Large intestine (tissue), 3 donors: ENCODE measurements at regions not wholly inside any gene's neighbourhood (a gene's known extent, or its start where the extent isn't known, plus 50 kb on each side); places are given as distances from the start of the nearest gene placed in this dataset.

Experiments
- DNase-seq, 2 donors: peaks; one replicate each; pipeline versions ENCODE4 v3.0.0 to v3.0.0-alpha.2; 2013
- H3K27ac ChIP-seq: one replicate; pipeline ENCODE4 v1.5.1; 2013; ENCODE audit warnings: low read length
- H3K27me3 ChIP-seq: 2 replicates; pipeline ENCODE4 v1.6.1; 2013; ENCODE audit warnings: low read length; ENCODE audit not compliant: control insufficient read depth, insufficient read depth
- H3K36me3 ChIP-seq: 2 replicates; pipeline ENCODE4 v1.6.1; 2013; ENCODE audit warnings: low read length; ENCODE audit not compliant: control insufficient read depth, insufficient read depth
- H3K4me1 ChIP-seq: one replicate; pipeline ENCODE4 v1.6.1; 2013; ENCODE audit warnings: low read length; ENCODE audit not compliant: control insufficient read depth, insufficient read depth
- H3K4me3 ChIP-seq: one replicate; pipeline ENCODE4 v1.5.1; 2013; ENCODE audit warnings: low read length
- H3K9me3 ChIP-seq: one replicate; pipeline ENCODE4 v1.6.1; 2013; ENCODE audit warnings: mild to moderate bottlenecking, low read depth, low read length, moderate library complexity; ENCODE audit not compliant: control insufficient read depth
- WGBS: methylation state at CpG from one replicate; pipeline ENCODE4 v1.1.5; 2013; ENCODE audit warnings: low lambda C conversion rate; ENCODE audit not compliant: insufficient coverage; 5-methylcytosine and 5-hydroxymethylcytosine counted together

- no peak overlapping the region for H3K27ac ChIP-seq
- H3K4me1 ChIP-seq: peaks cover 13% of the 10 kb centered on the region
- DNase-seq: no peak
- 80% methylated on average over 2 of the region's 13 CpGs for WGBS
- peaks cover 10% of the 10 kb centered on the region for H3K27me3 ChIP-seq
- H3K36me3 ChIP-seq: no peaks in the 10 kb centered on the region
- no peak overlapping the region for H3K4me3 ChIP-seq
- H3K9me3 ChIP-seq: no peaks in the 10 kb centered on the region
Measured at GRCh38 chr9:38229504-38230155, 160.6 kb upstream of the SHB start.

- Histone ChIP-seq H3K4me1 (peaks cover 8% of the 10 kb centered on the region), H3K9me3 (no peaks in the 10 kb centered on the region), H3K36me3 (no peaks in the 10 kb centered on the region), H3K4me3 (no peak overlapping the region), H3K27ac (no peak overlapping the region), H3K27me3 (peaks cover 10% of the 10 kb centered on the region)
- no peak for DNase-seq
- no CpG with 5 or more reads among the region's 5 CpGs for WGBS
Measured at GRCh38 chr9:38229104-38229500, 160.1 kb upstream of the SHB start.

- H3K27me3 ChIP-seq: peaks cover 10% of the 10 kb centered on the region
- H3K27ac ChIP-seq: no peak overlapping the region
- no peak overlapping the region for H3K4me3 ChIP-seq
- H3K36me3 ChIP-seq: no peaks in the 10 kb centered on the region
- WGBS: 33% methylated on average over 2 of the region's 13 CpGs
- H3K9me3 ChIP-seq: no peaks in the 10 kb centered on the region
- peaks cover 2% of the 10 kb centered on the region for H3K4me1 ChIP-seq
- no peak for DNase-seq
Measured at GRCh38 chr9:38228331-38229103, 159.5 kb upstream of the SHB start.

DNA sequence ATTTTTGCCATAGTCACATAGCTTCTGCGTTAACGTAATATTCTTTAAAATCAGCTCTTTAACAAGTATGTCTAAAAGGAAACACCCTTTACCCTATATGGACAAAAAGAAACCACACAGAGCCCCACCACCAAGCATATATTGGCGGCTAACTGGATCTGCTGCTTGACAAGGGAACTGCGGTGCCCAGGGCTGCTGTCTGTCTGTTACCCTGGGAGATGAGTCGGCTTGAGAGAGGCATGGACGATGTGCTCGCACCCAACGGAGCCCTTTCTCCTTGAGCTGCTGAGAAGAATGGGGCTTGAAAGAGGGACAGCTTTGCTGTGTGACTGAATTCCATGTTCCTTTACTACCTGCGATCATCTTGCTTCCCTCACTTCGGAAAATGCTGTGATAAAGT, 158.6 kb upstream of the SHB start:
- Histone ChIP-seq H3K9me3 (no peaks in the 10 kb centered on the region), H3K4me1 (no peaks in the 10 kb centered on the region), H3K36me3 (no peaks in the 10 kb centered on the region), H3K4me3 (no peak overlapping the region), H3K27me3 (peaks cover 10% of the 10 kb centered on the region), H3K27ac (no peak overlapping the region)
- WGBS: no CpG with 5 or more reads among the region's 10 CpGs
- DNase-seq: no peak

- WGBS: no CpG with 5 or more reads among the region's 12 CpGs
- peak; percentile 67 to 69 for DNase-seq
- Histone ChIP-seq H3K27me3 (peaks cover 10% of the 10 kb centered on the region), H3K36me3 (no peaks in the 10 kb centered on the region), H3K9me3 (no peaks in the 10 kb centered on the region), H3K27ac (no peak overlapping the region), H3K4me3 (no peak overlapping the region), H3K4me1 (no peaks in the 10 kb centered on the region)
Measured at GRCh38 chr9:38227061-38227540, 158.1 kb upstream of the SHB start.

- DNase-seq: peak in 1 of 2 donors; percentile 18
- Histone ChIP-seq H3K27ac (no peak overlapping the region), H3K9me3 (no peaks in the 10 kb centered on the region), H3K27me3 (peaks cover 10% of the 10 kb centered on the region), H3K36me3 (no peaks in the 10 kb centered on the region), H3K4me3 (no peak overlapping the region), H3K4me1 (no peaks in the 10 kb centered on the region)
- WGBS: no CpG with 5 or more reads among the region's 11 CpGs
Measured at GRCh38 chr9:38226491-38226951, 157.5 kb upstream of the SHB start.

DNA sequence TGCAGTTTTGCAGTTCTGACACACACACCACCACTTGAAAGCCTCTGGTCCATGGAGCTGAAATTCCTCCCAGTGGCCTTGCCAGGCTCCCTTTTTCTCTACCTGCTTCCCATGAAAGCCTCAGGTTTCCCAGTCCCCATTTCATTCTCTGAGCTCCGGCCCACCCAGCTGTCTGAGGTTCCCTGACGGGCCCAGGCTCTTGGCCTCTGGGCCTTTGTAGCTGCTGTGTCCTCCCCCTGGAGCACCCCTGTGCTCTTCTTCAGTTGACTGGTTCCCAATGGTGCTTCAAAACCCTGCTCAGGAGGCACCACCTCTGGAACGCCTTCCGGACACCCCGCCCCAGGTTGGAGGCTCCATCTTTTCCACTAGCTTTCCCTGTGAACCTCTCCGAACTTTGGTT, 155.9 kb upstream of the SHB start:
- H3K27ac ChIP-seq: no peak overlapping the region
- no peaks in the 10 kb centered on the region for H3K4me1 ChIP-seq
- DNase-seq: no peak
- H3K36me3 ChIP-seq: no peaks in the 10 kb centered on the region
- H3K27me3 ChIP-seq: peaks cover 10% of the 10 kb centered on the region
- no peaks in the 10 kb centered on the region for H3K9me3 ChIP-seq
- no CpG with 5 or more reads among the region's 6 CpGs for WGBS
- H3K4me3 ChIP-seq: no peak overlapping the region

- H3K27me3 ChIP-seq: no peaks in the 10 kb centered on the region
- H3K4me3 ChIP-seq: no peak overlapping the region
- H3K4me1 ChIP-seq: no peaks in the 10 kb centered on the region
- H3K36me3 ChIP-seq: no peaks in the 10 kb centered on the region
- no peaks in the 10 kb centered on the region for H3K9me3 ChIP-seq
- WGBS: no CpG with 5 or more reads among the region's 1 CpG
- no peak for DNase-seq
- H3K27ac ChIP-seq: no peak overlapping the region
Measured at GRCh38 chr9:38216572-38216971, 147.5 kb upstream of the SHB start.

DNA sequence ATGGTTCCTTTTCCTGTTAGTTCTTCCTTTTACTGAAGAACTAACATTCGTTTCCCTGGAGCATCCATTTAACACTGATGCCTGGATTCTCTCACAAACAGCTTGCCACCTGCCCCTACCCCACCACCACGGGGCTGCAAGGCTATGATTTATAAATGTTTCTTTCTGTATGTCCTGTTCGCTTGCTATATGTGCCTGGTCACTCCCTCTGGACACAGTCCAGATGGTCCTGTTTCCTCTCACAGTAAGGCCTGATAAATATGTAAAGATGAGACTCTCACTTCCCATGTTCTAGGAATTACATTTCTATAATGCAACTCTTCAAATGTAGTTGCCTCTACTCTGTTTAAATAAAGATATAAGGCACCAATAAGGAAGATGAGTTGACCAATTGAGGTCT, 146.4 kb upstream of the SHB start:
- H3K4me3 ChIP-seq: no peak overlapping the region
- 60% methylated on average over 1 of the region's 3 CpGs for WGBS

DNA sequence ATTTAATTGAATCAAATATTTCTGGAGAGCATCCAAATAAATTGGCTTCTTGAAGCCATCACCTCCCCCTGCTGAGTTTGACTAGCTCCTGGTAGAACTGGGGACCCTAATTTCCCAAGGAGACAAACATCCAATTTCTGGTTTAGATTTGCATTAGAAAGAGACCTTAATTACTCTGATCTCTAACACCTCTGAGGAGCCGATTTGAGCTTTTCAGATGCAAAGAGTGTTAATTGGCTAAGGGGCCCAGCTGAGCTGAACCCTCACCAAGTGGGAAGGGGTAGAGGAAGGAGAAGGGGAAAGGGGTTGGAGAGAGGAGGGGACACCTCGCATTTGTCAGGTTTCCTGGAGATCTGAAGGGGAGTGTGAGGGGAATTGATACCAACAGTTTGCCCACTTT, 145.4 kb upstream of the SHB start:
- no peaks in the 10 kb centered on the region for H3K36me3 ChIP-seq
- DNase-seq: no peak
- H3K4me1 ChIP-seq: no peaks in the 10 kb centered on the region
- no peak overlapping the region for H3K4me3 ChIP-seq
- H3K27ac ChIP-seq: no peak overlapping the region
- no peaks in the 10 kb centered on the region for H3K27me3 ChIP-seq
- H3K9me3 ChIP-seq: no peaks in the 10 kb centered on the region
- no CpG with 5 or more reads among the region's 2 CpGs for WGBS

More for the DNA sequence above, 146.4 kb upstream of the SHB start:
- no peaks in the 10 kb centered on the region for H3K36me3 ChIP-seq
- no peak for DNase-seq
- no peaks in the 10 kb centered on the region for H3K9me3 ChIP-seq
- H3K4me1 ChIP-seq: no peaks in the 10 kb centered on the region
- no peak overlapping the region for H3K27ac ChIP-seq
- no peaks in the 10 kb centered on the region for H3K27me3 ChIP-seq
